RCC 7860 (cell line): ENCODE measurements at regions not wholly inside any gene's neighbourhood (a gene's known extent, or its start where the extent isn't known, plus 50 kb on each side); places are given as distances from the start of the nearest gene placed in this dataset.

ENCODE experiments used
- DNase-seq: peaks from one replicate; pipeline ENCODE4 v3.0.0-alpha.2; 2015; ENCODE audit warnings: low spot score
- FAIRE-seq: peaks from 2 replicates; lab custom pipeline; 2012; peaks lifted over from hg19 to GRCh38; lab: Jason Lieb, UNC

DNA sequence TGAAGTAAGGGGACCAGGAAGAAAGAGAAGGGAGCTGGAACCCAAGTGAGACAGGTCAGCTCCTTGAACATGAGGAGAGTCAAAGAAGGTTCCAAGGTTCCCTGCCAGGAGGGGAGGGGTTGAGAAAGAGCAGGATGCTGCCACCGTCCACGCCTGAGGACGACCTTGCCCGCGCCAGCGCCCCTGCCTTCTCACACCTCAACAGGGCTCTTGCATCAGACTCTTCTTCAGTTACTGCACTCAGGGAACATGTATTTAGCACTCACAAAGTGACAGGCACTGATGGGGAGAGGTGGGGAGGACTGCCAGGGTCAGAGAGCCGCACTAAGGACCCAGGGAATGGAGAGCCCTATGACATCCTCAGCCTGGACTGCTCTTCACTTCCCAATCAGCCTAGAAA is 102.1 kb upstream of the NUDT4 start:
- FAIRE-seq = no peak

DNA sequence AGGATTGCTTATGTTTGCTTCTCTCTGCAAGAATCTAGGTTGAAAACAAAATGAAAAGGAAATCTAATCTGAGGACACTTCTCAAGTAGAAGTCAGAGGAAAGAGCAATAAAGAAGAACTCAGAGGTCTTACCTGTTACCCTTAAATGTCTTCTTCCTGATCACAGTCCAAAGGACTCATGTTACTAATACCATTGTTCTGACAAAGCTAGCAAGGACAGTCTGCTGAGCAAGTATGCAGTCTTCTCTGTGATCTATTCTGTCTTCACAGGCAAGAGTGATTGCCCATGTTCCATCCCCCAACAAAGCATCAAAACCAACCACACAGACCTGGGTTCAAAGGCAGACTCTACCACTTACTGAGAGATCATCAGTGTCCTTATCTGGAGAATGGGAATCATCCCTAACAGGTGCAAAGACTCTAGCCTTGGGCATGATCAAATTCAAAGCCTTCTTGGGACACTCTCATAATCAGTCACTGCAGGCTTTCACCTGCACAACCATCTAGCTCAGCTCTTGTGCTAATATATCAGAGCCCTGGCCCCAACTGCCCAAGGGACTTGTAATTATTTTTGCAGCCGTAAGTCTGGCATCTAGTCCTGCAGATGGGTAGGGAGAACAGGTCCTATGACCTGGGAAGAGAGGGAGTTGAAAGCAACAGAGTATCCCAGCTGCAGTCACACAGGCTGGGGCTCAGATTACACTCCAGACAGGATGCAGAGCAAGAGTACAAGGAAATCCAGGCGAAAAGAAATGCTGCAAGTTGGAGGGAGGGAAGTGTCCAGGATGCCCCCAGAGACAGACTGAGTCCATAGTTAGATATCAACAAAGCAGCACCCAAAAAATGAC is 97.9 kb upstream of the NUDT4 start:
- DNase-seq (no peak), FAIRE-seq (no peak)

More for the DNA sequence above, 102.1 kb upstream of the NUDT4 start:
- no peak for DNase-seq

DNA sequence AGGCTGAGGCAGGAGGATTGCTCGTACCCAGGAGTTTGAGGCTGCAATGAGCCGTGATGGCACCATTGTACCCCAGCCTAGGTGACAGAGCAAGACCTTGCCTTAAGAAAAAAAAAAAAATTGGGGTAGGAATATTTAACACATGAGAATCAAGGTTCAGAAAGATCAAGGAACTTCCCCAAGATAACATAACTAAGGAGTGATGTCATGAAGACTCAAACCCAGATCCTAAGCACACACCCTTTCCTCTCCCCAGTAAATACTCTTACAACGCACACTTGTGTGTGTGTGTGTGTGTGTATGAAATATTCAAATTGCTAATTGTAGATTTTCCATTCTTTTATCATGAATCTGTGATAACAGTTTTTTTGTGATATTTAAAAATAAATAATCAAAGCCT is 90.6 kb upstream of the NUDT4 start:
- no peak for DNase-seq
- FAIRE-seq = no peak

DNA sequence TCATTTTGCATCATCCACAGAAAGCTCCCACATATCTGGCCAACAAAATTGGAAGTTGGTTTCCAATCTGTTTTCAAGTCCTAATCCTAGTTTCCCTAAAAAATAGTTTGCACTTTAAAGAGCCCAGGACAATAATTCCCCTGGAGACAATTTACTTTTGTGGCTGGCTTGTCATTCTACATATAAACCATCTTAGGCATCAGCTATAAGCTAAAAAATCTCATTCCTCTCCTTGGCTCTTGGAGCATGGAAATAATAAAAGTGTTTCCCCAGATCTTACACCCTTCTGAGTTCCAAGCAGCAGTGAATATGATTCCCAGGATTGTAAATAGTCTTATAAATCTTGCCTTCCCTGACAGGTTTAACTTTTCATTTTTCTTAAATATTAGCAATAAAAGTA is 89.1 kb upstream of the NUDT4 start:
- no peak for DNase-seq
- FAIRE-seq = no peak

DNA sequence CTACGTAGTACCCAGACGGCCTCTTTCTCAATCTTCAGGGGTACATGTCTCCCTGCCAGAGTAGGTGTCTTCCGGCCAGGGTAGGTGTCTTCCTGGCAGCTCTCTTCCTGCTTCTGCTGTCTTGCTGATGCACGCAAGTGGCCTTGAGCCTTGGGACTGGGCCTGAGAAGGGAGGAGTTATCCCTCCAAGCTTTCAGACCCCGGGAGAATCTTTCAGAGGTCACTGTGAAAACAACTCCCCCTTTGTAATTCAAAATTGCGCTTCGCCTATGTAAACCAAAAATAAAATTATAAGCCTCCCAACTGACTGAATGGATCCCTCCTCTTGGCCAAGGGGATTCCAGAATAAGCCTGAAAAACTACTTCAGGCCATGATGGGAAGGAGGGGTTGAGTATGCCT is 87.3 kb upstream of the NUDT4 start:
- DNase-seq (no peak), FAIRE-seq (no peak)

DNA sequence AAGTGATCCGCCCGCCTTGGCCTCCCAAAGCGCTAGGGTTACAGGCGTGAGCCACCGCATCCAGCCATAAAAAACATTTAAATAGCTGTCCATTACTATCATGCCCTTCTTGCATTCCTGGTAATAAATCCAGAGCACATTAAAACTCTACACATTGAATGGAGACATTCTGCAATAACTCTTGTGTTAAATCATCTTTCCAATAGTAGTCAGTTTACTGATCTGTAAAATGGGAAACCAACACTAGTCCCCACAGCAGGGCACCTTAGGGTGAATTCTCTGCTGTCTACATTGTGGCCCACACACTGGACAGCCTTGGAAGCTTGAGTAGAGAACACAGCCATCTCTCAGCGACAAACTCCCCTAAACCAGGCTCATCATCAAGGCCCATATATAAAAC is 85.5 kb upstream of the NUDT4 start:
- DNase-seq = no peak

DNA sequence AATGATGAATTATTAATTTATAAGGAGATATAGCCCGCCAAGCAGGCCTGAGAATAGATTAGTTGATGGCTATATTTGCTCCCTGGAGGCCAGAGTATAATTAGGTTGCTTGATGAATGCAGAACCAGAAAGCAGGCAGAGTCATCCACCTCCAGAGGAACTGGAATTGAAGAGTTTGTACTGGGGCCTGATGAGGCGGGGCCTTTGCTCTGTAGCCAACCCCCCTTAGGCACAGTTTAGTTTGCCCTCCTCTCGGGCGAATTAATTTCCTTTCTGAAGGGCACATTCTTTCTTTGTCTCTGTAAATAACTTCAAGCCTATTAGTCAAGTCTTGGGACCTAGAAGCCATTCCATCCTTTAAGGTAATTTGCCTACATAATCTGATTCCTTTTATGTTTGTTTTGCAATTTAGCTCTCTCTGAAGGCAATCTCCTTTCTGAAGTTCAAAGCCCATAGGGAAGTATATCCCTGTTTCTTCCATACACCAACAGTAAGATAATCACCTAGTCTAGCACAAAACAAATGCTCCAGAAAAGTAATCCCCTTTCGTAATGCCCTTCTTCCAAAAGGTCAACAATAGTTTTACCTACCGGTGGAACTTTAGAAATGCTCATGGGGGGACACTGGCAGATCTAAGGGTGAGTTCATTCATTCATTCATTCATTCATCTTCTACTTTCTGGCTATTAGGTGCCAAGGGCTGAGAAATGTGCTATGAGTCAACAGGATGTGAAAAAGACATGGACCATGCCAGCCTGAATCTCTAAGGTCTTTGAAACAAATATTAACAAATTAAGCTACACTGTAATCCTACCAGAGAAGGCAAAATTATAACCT is 84.8 kb upstream of the NUDT4 start:
- DNase-seq = no peak

More for the DNA sequence above, 85.5 kb upstream of the NUDT4 start:
- no peak for FAIRE-seq

DNA sequence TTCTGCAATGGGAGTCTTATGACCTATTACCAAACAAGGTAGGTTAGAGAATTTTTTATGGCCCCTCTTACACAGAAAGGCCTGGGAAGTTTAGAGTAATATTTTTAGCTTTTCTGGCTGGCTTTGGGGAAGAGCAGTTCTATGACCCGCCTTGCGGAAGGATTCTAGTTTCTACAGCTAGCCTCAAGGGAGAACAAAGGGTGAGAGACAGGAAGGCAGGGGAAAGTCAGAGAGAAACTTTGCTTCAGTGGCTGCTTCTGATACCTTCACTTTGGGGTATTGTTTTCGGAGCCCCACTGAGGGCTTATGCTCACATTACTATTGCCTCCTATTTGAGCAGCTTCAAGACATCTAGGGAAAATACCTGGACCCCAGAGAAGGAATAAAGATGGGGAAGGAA is 80.7 kb upstream of the NUDT4 start:
- DNase-seq = no peak
- FAIRE-seq = no peak

More for the DNA sequence above, 84.8 kb upstream of the NUDT4 start:
- FAIRE-seq = no peak

DNA sequence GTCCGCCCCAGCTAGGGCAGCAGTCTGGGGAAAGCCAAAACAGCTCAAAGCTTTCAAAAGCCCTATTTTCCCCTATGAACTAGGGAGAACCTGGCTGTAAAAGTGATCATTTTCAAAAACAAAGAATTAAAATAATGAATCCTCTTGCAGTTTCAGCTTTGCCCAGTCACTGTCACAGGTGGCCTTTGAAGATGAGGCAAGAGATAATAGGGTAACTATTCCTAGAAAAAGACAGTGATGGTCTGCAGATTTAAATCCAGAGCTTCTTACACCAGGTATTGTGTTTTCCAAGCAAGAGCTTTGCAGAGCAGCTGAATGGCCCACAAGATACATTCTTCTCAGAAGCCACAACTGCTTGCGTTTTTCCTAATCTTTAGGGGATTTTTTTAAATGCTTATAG is 80.2 kb upstream of the NUDT4 start:
- DNase-seq = no peak
- FAIRE-seq = no peak

DNA sequence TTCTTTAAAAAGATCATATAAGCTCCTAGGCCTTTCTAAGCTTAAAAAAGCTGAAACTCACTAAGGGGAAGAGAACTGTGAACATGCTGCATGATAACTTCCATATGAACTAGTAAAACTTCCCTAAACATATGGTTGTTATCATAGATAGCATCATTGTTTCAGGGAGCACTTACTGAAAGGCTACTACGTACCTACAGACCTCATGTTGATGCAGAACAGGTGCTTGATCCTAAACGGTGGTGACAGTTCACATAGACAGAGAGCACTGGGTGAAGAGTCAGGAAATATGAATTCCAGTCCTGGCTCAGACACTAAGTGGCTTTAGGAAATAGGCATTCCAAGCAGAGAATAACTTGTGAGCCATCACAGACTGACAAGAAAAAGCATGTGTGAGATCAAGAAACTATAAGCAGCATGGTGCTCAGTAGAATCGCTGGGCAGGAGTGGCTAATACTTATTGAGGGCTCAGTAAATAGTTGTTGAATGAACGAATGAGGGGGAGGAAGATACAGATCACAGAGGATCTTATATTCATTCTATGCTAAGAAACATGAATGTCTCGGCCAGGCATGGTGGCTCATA is 78.4 kb upstream of the NUDT4 start:
- FAIRE-seq (no peak), DNase-seq (no peak)

DNA sequence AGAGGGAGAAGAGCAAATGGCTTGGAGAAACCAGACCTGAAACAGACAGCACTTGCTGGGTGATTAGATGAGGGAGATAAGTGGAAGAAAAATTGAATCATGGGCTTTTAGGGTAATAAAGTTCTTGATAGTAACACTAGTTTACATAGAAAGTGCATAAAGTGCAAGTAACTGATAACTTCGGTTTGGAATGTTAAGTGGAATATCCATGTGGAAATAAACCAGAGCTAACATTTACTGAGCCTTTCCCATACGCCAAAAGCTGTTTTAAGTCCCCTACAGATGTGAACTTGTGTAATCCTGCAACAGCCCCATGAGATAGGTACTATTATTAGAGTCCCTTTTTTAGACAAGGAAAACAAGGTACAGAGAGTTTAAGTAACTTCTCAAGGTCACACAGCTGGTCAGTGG is 77.1 kb upstream of the NUDT4 start:
- DNase-seq = no peak
- no peak for FAIRE-seq

DNA sequence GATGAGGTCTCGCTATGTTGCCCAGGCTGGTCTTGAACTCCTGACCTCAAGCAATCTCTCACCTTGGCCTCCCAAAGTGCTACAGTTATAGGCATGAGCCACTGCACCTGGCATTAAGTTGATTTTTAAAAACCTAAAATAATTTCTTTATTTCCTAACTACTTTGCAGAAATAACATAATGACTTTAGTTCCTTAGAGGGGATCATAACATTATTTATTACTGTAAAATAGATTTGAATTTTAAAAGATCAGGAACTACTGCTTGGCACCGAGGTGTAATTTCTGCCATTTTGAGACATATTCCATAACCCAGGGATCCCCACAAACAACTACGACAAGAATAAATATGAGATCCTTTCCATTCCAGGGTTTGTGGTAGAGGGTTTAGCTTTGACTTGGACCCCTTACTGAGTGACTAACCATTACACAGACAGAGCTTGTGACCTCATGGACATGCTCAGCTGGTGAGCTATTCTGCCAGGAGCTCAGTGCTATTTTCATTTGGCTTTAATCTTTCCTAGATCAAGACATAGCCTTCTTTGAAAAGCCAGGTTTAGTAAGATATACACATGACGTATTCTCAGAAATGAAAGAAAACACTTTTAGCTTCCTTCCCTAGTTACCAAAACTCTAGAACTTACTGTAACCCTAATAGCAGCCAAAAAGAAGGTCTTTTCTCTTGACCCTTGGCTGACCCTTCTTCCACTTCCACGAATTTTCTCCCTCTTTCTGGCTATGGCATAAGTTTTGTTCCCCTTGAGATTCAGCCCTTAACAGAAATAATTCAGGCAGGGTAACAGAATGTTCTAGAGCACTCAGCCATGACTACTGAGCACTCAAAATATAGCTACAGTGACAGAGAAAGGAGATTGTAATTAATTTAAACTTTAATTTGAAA is 75.1 kb upstream of the NUDT4 start:
- FAIRE-seq = no peak
- peak; percentile 24 for DNase-seq

DNA sequence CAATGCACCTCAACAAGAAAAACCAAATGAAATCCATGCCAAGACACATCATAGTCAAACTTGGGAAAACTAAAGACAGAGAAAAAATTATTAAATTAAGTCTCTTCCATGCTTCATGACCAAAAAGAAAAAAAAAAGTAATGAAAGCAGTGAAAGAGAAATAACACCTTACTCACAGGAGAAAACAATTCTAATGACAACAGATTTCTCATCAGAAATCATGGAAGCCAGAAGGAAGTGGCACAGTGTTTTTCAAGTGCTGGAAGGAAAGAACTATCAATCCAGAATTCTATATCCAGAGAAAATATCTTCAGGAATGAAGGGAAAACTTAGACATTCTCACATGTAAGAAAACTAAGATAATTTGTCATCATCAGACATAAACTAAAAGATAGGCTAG is 71.1 kb upstream of the NUDT4 start:
- no peak for FAIRE-seq
- DNase-seq = no peak

DNA sequence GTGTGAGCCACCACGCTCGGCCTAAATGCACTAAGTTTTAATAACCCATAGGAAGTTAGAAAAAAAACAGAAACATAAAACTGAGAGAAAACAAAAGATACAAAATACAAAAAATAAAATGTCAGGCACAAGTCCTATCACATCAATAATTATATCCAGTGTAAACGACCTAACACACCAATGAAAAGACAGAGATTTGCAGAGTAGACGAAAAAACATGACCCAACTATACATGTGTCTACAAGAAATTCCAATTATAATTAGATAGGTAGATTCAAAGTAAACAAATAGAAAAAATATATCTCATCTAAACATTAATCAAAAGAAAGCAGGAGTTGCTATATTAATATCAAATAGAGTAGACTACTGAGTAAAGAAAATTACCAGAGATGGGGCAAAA is 69.4 kb upstream of the NUDT4 start:
- DNase-seq = no peak
- no peak for FAIRE-seq

DNA sequence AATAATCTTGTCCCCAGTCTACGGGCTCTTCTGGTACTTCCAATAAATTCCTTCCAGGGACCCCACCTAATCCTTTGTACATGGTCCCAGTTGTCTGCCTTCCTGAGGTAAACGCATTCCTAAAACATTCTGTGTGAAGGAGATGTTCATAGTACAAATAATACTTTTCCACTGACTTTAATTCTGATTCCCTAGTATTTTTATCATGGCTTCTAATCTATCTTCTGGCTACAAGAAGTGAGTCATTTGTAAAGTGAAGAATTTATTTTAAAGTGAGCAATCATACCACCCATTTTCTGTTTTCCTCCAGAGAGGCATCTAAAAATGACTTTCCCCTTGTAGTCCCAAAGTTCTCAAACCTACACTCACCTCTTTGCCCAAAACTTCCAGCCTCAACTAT is 65.9 kb upstream of the NUDT4 start:
- FAIRE-seq (no peak), DNase-seq (no peak)

DNA sequence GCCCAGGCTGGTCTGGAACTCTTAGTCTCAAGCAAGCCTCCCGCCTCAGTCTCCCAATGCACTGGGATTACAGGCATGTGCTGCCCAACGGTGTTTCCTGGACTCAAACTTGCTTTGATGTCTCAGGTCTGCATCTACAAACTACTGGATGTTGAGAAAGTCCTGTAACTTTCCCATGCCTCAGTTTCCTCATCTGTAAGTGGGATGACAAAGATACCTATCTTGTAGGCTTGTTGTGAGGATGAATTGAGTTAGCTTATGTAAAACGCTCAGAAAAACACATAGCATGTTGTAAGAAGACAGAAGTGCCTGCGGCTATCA is 63.6 kb upstream of the NUDT4 start:
- no peak for DNase-seq

DNA sequence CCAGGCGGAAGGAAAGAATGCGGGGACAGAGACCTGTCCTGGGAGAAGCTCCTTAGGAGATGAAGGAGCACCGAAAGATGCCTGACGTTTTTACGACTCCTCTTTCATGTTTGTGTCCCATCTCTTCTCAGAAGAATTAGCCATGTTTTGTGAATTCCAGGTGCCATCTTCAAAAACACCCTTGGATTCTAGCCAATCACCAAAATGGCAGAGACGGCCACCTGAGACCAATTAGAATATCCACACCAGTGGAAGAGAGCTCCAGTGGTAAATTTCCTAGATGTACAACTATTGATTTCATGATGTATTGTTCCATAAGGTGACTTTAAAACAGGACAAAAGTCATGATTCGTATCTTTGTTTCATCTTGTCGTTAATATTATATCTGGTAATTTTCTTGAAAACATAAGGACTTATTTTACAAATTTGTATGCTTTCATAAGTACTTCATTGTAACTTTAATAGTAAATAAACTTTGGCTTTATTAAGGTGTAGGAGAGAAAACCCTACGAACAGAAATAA is 62.3 kb upstream of the NUDT4 start:
- no peak for DNase-seq
- no peak for FAIRE-seq

More for the DNA sequence above, 63.6 kb upstream of the NUDT4 start:
- no peak for FAIRE-seq

DNA sequence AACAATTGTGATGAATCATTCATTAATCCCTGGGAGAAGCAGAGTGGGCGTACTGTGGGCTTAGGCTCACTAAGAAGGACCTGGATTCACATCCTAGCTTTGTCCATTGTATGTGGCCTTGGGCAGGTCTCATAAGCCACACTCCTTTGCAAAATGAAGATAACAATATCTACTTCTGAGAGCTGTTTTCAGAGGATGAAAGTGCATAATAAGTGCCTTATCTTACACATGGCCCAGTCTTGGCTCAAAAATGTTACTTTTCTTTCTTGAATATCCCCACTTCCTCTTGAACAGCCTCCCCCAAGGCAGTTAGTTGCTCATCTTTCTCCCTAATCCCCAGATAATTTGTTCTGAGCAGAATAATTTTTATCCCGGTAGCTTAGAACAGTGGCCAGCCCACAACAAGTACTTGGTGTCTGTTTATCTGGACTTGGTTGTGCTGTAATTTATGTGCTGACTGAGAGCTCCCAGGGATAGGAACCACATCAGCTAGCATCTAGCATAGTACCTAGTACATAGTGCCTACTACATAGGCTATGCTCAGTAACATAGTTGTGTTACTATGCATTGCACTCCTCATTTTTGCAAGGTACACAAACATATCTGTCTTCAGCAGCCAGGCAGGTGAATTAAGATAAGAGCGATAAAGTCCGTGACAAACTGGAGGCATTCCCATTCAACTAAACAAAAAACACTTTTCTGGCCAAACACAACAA is 61.7 kb upstream of the NUDT4 start:
- FAIRE-seq (no peak), DNase-seq (no peak)

DNA sequence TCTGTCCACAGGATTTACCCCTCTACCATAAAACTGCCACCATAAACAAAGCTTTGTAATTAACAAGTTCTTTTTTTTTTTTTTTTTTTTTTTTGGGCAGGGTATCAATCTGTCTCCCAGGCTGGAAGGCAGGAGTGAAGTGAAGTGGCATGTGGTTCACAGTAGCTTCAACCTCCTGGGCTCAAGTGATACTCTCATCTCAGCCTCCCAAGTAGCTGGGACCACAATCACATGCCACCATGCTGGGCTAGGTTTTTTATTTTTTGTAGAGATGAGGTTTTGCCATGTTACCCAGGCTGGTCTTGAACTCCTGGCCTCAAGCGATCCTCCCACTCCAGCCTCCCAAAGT is 61.1 kb upstream of the NUDT4 start:
- no peak for FAIRE-seq

DNA sequence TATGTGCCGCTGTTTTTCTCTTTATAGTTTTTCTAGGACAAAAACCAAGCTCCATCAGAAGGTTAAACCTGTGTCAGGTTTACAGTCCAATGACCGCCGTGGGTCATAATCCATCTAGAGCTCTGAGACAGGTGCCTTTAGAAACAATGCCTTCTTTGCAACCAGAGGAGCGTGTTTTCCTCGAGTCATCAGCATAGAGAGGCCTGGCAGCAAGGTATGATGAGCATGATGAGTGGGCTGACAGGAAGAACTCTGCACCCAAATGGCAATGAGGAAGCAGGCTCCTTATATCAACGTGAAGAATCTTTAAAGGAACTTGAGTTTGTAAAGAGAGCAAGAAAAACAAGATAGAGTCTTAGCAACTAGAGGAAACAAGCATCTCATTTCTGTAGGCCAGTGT is 60.5 kb upstream of the NUDT4 start:
- FAIRE-seq (no peak), DNase-seq (no peak)

More for the DNA sequence above, 61.1 kb upstream of the NUDT4 start:
- no peak for DNase-seq
